ENCODE measurements at regions not wholly inside any gene's neighbourhood (a gene's known extent, or its start where the extent isn't known, plus 50 kb on each side); places are given as distances from the start of the nearest gene placed in this dataset.
"Not testable (repeated sequence)": the region's sequence is repeated elsewhere in the genome, so short reads cannot be mapped to it uniquely, and the experiment has no call there.

DNA sequence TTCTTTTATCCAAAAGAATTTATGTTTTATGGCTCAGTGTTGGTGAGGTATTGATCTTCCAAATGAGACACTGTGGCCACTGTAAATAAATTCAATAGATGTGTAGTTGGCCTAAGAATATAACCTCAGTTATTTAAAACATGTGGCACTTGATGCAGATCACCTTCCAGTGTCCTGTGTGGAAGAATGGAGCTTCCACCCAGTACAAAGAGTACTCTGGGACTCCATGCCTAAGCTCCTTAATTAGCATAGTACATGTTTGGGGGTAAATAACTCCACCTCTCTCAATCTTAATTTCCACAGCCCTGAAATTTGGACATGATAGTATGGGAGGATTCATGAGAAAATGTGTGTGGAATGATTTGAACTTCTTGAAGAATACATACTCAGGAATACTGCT, 105.7 kb downstream of the SPDYE17 start:
- H3K9me1 ChIP-seq (replicated peaks; ENCODE audit: control insufficient read depth, extremely low read depth, insufficient read depth, low read length); H2AFZ ChIP-seq (ENCODE audit: low read depth, low read length); H3K9ac ChIP-seq (replicated peaks; ENCODE audit: extremely low read depth, insufficient read depth, low read length); CTCF ChIA-PET; H3K27ac ChIP-seq (ENCODE audit: insufficient read depth, low read depth, low read length); H3K4me2 ChIP-seq (ENCODE audit: insufficient read depth, low read length); POLR2A ChIA-PET; H4K20me1 ChIP-seq (replicated peaks; ENCODE audit: control insufficient read depth, extremely low read depth, insufficient read depth, low read length); BruUV-seq (replicated peaks); H3K36me3 ChIP-seq (ENCODE audit: control insufficient read depth in 2 of 2, extremely low read depth in 1 of 2, insufficient read depth in 2 of 2, low read length in 2 of 2); H3K79me2 ChIP-seq (ENCODE audit: control insufficient read depth, insufficient read depth, low read length); H3K4me3 ChIP-seq (replicated peaks in 1 of 3; ENCODE audit: insufficient read depth in 1 of 3, low read depth in 1 of 3, low read length in 3 of 3); FAIRE-seq; intact Hi-C loops (cut with micrococcal nuclease); DNase-seq (ENCODE audit: low read depth, low spot score); H3K9me3 ChIP-seq (replicated peaks; ENCODE audit: control insufficient read depth, insufficient read depth, low read length); H3K4me1 ChIP-seq (ENCODE audit: control insufficient read depth, extremely low read depth, insufficient read depth, low read length); dilution Hi-C loops (cut with MboI; ENCODE audit: extremely low pct_ligation_motif_present, low sequenced_read_pairs): not testable (repeated sequence)
- H3K27me3 ChIP-seq (ENCODE audit: control insufficient read depth in 2 of 2, insufficient read depth in 2 of 2, low read length in 2 of 2): peaks cover 3 to 24% of the 10 kb centered on the region in 2 experiments

DNA sequence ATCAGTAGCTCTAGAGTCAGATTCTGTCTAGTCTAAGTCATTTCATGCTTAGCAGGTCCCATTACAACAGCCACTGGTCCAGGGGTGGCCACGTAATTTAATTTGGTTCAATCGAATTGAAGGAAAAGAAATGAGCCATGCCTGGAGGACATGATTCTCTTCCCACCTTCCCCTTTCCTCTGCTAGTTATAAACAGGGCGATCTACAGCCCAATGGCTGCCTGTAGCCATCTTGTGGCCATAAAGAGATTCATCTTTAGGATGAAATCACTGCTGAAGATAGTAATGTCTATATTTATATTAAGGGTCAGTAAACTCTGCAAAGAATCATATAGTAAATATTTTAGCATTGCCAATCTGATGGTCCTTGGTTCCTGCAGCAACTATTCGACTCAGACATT, 107.4 kb downstream of the SPDYE17 start:
- H3K9ac ChIP-seq (replicated peaks; ENCODE audit: extremely low read depth, insufficient read depth, low read length); DNase-seq (ENCODE audit: low read depth, low spot score); CTCF ChIA-PET; dilution Hi-C loops (cut with MboI; ENCODE audit: extremely low pct_ligation_motif_present, low sequenced_read_pairs); H3K9me1 ChIP-seq (replicated peaks; ENCODE audit: control insufficient read depth, extremely low read depth, insufficient read depth, low read length); H3K4me3 ChIP-seq (replicated peaks in 1 of 3; ENCODE audit: insufficient read depth in 1 of 3, low read depth in 1 of 3, low read length in 3 of 3); H3K27ac ChIP-seq (ENCODE audit: insufficient read depth, low read depth, low read length); POLR2A ChIA-PET; FAIRE-seq; H3K9me3 ChIP-seq (replicated peaks; ENCODE audit: control insufficient read depth, insufficient read depth, low read length); intact Hi-C loops (cut with micrococcal nuclease); H3K79me2 ChIP-seq (ENCODE audit: control insufficient read depth, insufficient read depth, low read length); H3K4me1 ChIP-seq (ENCODE audit: control insufficient read depth, extremely low read depth, insufficient read depth, low read length); H3K36me3 ChIP-seq (ENCODE audit: control insufficient read depth in 2 of 2, extremely low read depth in 1 of 2, insufficient read depth in 2 of 2, low read length in 2 of 2); BruUV-seq (replicated peaks); H2AFZ ChIP-seq (ENCODE audit: low read depth, low read length); H3K4me2 ChIP-seq (ENCODE audit: insufficient read depth, low read length); H4K20me1 ChIP-seq (replicated peaks; ENCODE audit: control insufficient read depth, extremely low read depth, insufficient read depth, low read length): not testable (repeated sequence)
- H3K27me3 ChIP-seq (ENCODE audit: control insufficient read depth in 2 of 2, insufficient read depth in 2 of 2, low read length in 2 of 2): peaks cover 3 to 22% of the 10 kb centered on the region in 2 experiments

DNA sequence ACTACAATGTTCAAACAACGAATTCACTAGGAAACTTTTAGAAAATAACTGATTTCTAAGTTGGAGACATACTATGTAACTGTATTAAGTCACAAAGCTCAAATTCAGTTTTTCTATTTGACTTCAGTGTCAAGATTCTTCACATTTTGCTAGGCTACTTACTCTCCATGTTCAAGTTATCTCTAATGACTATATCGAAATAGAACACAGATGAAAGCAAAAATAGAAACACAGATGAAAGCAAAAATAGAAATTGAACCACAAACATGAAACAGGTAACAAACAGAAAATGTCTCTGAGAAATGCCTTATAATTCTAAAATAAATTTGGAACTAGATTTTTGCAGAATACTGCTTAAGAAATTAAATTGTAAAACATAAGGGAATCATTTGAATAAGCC, 113.5 kb downstream of the SPDYE17 start:
- H3K4me1 ChIP-seq (ENCODE audit: control insufficient read depth, extremely low read depth, insufficient read depth, low read length); DNase-seq (ENCODE audit: low read depth, low spot score); dilution Hi-C loops (cut with MboI; ENCODE audit: extremely low pct_ligation_motif_present, low sequenced_read_pairs); BruUV-seq (replicated peaks); H3K9me3 ChIP-seq (replicated peaks; ENCODE audit: control insufficient read depth, insufficient read depth, low read length); CTCF ChIA-PET; H3K27me3 ChIP-seq (ENCODE audit: control insufficient read depth in 2 of 2, insufficient read depth in 2 of 2, low read length in 2 of 2); FAIRE-seq; H3K9ac ChIP-seq (replicated peaks; ENCODE audit: extremely low read depth, insufficient read depth, low read length); H3K4me3 ChIP-seq (replicated peaks in 1 of 3; ENCODE audit: insufficient read depth in 1 of 3, low read depth in 1 of 3, low read length in 3 of 3); intact Hi-C loops (cut with micrococcal nuclease); H4K20me1 ChIP-seq (replicated peaks; ENCODE audit: control insufficient read depth, extremely low read depth, insufficient read depth, low read length); H2AFZ ChIP-seq (ENCODE audit: low read depth, low read length); POLR2A ChIA-PET; H3K36me3 ChIP-seq (ENCODE audit: control insufficient read depth in 2 of 2, extremely low read depth in 1 of 2, insufficient read depth in 2 of 2, low read length in 2 of 2); H3K9me1 ChIP-seq (replicated peaks; ENCODE audit: control insufficient read depth, extremely low read depth, insufficient read depth, low read length); H3K27ac ChIP-seq (ENCODE audit: insufficient read depth, low read depth, low read length); H3K79me2 ChIP-seq (ENCODE audit: control insufficient read depth, insufficient read depth, low read length); H3K4me2 ChIP-seq (ENCODE audit: insufficient read depth, low read length): not testable (repeated sequence)

DNA sequence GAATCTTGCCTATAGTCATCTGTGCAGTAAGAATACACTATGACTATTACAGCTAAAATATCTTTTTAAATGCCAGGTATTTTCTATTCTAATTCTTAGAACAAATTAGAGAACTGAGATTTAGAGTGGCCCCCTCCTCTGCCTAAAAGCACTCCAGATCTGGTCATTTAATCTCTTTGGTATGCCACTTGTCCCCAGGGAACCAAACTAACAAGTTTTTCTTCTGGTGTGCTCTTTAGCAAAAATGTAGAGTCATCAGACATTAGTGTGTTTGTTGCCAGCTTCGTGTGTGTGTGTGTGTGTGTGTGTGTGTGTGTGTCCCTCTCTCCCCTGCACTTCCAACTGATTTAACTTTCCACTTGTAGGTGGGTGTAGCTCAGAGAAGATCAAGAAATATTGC, 117.8 kb downstream of the SPDYE17 start:
- BruUV-seq (replicated peaks); H3K4me1 ChIP-seq (ENCODE audit: control insufficient read depth, extremely low read depth, insufficient read depth, low read length); H3K27me3 ChIP-seq (ENCODE audit: control insufficient read depth in 2 of 2, insufficient read depth in 2 of 2, low read length in 2 of 2); FAIRE-seq; H3K9me1 ChIP-seq (replicated peaks; ENCODE audit: control insufficient read depth, extremely low read depth, insufficient read depth, low read length); H3K79me2 ChIP-seq (ENCODE audit: control insufficient read depth, insufficient read depth, low read length); H3K9me3 ChIP-seq (replicated peaks; ENCODE audit: control insufficient read depth, insufficient read depth, low read length); DNase-seq (ENCODE audit: low read depth, low spot score); H2AFZ ChIP-seq (ENCODE audit: low read depth, low read length); CTCF ChIA-PET; H3K4me3 ChIP-seq (replicated peaks in 1 of 3; ENCODE audit: insufficient read depth in 1 of 3, low read depth in 1 of 3, low read length in 3 of 3); H3K27ac ChIP-seq (ENCODE audit: insufficient read depth, low read depth, low read length); H4K20me1 ChIP-seq (replicated peaks; ENCODE audit: control insufficient read depth, extremely low read depth, insufficient read depth, low read length); H3K4me2 ChIP-seq (ENCODE audit: insufficient read depth, low read length); H3K9ac ChIP-seq (replicated peaks; ENCODE audit: extremely low read depth, insufficient read depth, low read length); dilution Hi-C loops (cut with MboI; ENCODE audit: extremely low pct_ligation_motif_present, low sequenced_read_pairs); intact Hi-C loops (cut with micrococcal nuclease); POLR2A ChIA-PET; H3K36me3 ChIP-seq (ENCODE audit: control insufficient read depth in 2 of 2, extremely low read depth in 1 of 2, insufficient read depth in 2 of 2, low read length in 2 of 2): not testable (repeated sequence)

Data from endothelial cell of umbilical vein (primary cell).